ENCODE measurements at regions not wholly inside any gene's neighbourhood (a gene's known extent, or its start where the extent isn't known, plus 50 kb on each side); places are given as distances from the start of the nearest gene placed in this dataset.
"Not testable (repeated sequence)": the region's sequence is repeated elsewhere in the genome, so short reads cannot be mapped to it uniquely, and the experiment has no call there.

- DNase-seq (ENCODE audit: low spot score): no peak
- TF ChIP-seq, protein P1, sequence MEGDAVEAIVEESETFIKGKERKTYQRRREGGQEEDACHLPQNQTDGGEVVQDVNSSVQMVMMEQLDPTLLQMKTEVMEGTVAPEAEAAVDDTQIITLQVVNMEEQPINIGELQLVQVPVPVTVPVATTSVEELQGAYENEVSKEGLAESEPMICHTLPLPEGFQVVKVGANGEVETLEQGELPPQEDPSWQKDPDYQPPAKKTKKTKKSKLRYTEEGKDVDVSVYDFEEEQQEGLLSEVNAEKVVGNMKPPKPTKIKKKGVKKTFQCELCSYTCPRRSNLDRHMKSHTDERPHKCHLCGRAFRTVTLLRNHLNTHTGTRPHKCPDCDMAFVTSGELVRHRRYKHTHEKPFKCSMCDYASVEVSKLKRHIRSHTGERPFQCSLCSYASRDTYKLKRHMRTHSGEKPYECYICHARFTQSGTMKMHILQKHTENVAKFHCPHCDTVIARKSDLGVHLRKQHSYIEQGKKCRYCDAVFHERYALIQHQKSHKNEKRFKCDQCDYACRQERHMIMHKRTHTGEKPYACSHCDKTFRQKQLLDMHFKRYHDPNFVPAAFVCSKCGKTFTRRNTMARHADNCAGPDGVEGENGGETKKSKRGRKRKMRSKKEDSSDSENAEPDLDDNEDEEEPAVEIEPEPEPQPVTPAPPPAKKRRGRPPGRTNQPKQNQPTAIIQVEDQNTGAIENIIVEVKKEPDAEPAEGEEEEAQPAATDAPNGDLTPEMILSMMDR (IDR thresholded peaks at IDR 0.05): no peak
- Histone ChIP-seq H3K27ac (no peak overlapping the region), H3K4me3 (no peak overlapping the region)
These were observed 595.2 kb upstream of the KIF2B start for GRCh38 chr17:53227514-53227913.

DNA sequence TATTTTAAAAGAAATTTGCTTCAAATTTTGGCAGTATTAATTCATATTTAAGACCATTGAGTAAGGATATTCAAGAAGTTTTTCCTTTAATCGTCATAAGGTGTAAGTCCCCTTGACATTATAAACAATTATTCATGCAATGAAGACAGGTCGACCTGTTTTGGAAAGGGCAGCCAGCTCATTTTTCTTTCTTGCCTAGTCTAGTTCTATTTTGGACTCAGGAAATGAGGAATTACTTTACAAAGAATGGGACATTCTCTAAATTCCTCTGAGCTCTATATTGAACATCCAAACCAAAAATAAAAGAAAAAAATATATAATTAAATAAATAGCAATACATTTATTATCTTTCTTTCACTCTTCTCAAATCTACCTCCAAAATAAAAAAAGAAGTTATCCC, 595.6 kb upstream of the KIF2B start:
- no peak for DNase-seq (ENCODE audit: low spot score)
- TF ChIP-seq, protein P1 (IDR thresholded peaks at IDR 0.05): no peak
- no peak overlapping the region for H3K4me3 ChIP-seq
- H3K27ac ChIP-seq: no peak overlapping the region

GRCh38 chr17:53219821-53220220, 602.9 kb upstream of the KIF2B start:
- no peak for DNase-seq (ENCODE audit: low spot score)
- TF ChIP-seq, protein P1 (IDR thresholded peaks at IDR 0.05): no peak
- Histone ChIP-seq H3K4me3 (no peak overlapping the region), H3K27ac (no peak overlapping the region)

GRCh38 chr17:53218723-53219122, 604.0 kb upstream of the KIF2B start:
- DNase-seq (ENCODE audit: low spot score): no peak
- Histone ChIP-seq H3K27ac (no peak overlapping the region), H3K4me3 (no peak overlapping the region)
- TF ChIP-seq, protein P1 (IDR thresholded peaks at IDR 0.05): no peak

DNA sequence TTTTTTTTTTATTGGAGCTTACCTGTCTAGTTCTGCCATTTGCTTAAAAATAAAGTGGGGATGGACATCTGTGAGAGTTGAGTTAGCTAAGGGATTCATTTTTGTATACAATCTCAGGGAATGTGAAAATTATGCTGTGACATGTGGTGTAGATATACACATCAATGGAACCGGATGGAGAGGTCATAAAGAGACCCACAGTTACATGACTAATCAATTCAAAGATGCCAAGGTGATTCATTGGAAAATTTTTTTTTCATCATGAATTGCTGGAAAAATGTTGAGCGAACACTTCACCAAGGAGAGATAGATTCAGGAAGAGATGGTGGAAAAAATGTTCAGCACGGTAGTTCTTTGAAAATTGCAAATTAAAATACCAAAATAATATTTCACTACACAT, 605.4 kb upstream of the KIF2B start:
- H3K27ac ChIP-seq: no peak overlapping the region
- TF ChIP-seq, protein P1 (IDR thresholded peaks at IDR 0.05): no peak
- H3K4me3 ChIP-seq: no peak overlapping the region
- no peak for DNase-seq (ENCODE audit: low spot score)

GRCh38 chr17:53208935-53209334, 613.8 kb upstream of the KIF2B start:
- H3K4me3 ChIP-seq; DNase-seq (ENCODE audit: low spot score); H3K27ac ChIP-seq: not testable (repeated sequence)

DNA sequence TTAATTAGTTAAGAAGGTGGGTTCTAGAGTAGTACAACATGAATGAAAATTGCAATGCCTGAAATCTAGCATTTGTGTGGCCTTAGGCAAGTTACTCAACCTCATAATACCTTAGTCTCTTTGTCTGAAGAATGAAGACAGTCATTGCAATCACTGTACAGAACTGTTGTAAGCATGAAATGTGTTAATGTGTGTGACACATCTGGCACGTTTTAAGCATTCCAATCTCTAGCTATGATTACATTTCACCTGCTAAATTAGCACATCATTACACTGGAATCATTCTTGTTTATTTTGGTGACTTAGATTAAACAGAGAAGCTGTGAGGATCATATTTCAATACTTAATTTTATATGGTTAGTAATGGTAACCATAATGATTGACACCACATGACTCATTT, 629.7 kb upstream of the KIF2B start:
- Histone ChIP-seq H3K27ac (no peak overlapping the region), H3K4me3 (no peak overlapping the region)
- TF ChIP-seq, protein P1 (IDR thresholded peaks at IDR 0.05): no peak
- DNase-seq (ENCODE audit: low spot score): no peak

- no peak overlapping the region for H3K27ac ChIP-seq
- no peak for DNase-seq (ENCODE audit: low spot score)
- TF ChIP-seq, protein P1 (IDR thresholded peaks at IDR 0.05): no peak
- no peak overlapping the region for H3K4me3 ChIP-seq
These were observed 630.8 kb upstream of the KIF2B start for GRCh38 chr17:53191878-53192277.
